ENCODE measurements at regions not wholly inside any gene's neighbourhood (a gene's known extent, or its start where the extent isn't known, plus 50 kb on each side); places are given as distances from the start of the nearest gene placed in this dataset.

DNA sequence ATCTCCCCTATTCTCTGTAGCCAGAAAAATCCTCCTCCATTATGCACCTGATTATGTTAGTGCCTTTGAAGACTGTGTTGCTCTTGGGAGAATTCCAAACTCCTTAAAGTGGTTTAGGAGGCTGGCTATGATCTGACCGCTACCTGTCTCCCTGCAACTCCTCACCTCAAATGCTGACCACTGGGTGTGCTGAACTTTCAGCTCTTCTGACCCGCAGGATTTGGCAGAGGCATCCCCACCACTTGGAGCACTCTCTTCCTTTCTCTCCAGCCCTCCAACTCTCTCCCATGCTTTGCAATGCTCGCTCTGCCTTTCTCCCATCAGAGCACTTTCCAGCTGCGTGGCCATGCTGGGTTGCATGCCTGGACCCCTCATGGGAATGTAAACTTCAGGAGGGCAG is 227.6 kb downstream of the RPS24 start:
- TF ChIP-seq, protein P1, sequence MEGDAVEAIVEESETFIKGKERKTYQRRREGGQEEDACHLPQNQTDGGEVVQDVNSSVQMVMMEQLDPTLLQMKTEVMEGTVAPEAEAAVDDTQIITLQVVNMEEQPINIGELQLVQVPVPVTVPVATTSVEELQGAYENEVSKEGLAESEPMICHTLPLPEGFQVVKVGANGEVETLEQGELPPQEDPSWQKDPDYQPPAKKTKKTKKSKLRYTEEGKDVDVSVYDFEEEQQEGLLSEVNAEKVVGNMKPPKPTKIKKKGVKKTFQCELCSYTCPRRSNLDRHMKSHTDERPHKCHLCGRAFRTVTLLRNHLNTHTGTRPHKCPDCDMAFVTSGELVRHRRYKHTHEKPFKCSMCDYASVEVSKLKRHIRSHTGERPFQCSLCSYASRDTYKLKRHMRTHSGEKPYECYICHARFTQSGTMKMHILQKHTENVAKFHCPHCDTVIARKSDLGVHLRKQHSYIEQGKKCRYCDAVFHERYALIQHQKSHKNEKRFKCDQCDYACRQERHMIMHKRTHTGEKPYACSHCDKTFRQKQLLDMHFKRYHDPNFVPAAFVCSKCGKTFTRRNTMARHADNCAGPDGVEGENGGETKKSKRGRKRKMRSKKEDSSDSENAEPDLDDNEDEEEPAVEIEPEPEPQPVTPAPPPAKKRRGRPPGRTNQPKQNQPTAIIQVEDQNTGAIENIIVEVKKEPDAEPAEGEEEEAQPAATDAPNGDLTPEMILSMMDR (conservative IDR thresholded peaks at IDR 0.05; ENCODE audit: low read depth, low read length) = no peak
- no peak for TF ChIP-seq EZH2 (IDR thresholded peaks at IDR 0.05; ENCODE audit: borderline replicate concordance, low read depth, low read length, poor library complexity, severe bottlenecking)
